Type B pancreatic cell (in vitro differentiated cells): ENCODE measurements at regions not wholly inside any gene's neighbourhood (a gene's known extent, or its start where the extent isn't known, plus 50 kb on each side); places are given as distances from the start of the nearest gene placed in this dataset.

Experiments
- DNase-seq: peaks from one replicate; pipeline ENCODE4 v3.0.0; 2021; ENCODE audit warnings: mixed read lengths; ENCODE audit not compliant: unreplicated experiment; ENCODE audit errors: extremely low spot score
- H3K27ac Mint-ChIP-seq: 2 replicates; pipeline ENCODE4 v1.8.0; 2021; ENCODE audit warnings: mild to moderate bottlenecking, mixed read lengths
- H3K27me3 Mint-ChIP-seq: 2 replicates; pipeline ENCODE4 v1.8.0; 2021; ENCODE audit warnings: mixed read lengths
- H3K36me3 Mint-ChIP-seq: 2 replicates; pipeline ENCODE4 v1.8.0; 2021; ENCODE audit warnings: mixed read lengths
- H3K4me1 Mint-ChIP-seq: one replicate; pipeline ENCODE4 v1.8.0; 2021; ENCODE audit warnings: mixed read lengths; ENCODE audit not compliant: unreplicated experiment
- H3K4me3 Mint-ChIP-seq: 2 replicates; pipeline ENCODE4 v1.8.0; 2021; ENCODE audit warnings: mild to moderate bottlenecking, mixed read lengths
- H3K9me3 Mint-ChIP-seq: 2 replicates; pipeline ENCODE4 v1.8.0; 2021; ENCODE audit warnings: mixed read lengths
- CTCF ChIP-seq: fragments of 200-600 bp; sonication (generic); conservative IDR thresholded peaks from 2 replicates; pipeline ENCODE4 v1.5.0; 2021; ENCODE audit warnings: antibody characterized with exemption, mild to moderate bottlenecking

GRCh38 chr9:89835666-89836065 is 230.9 kb downstream of the GADD45G start:
- TF ChIP-seq CTCF, result no peak
- Mint-ChIP-seq H3K36me3 (no peaks in the 10 kb centered on the region), H3K27ac (no peak overlapping the region), H3K4me1 (peaks cover 18% of the 10 kb centered on the region), H3K9me3 (no peaks in the 10 kb centered on the region), H3K27me3 (no peaks in the 10 kb centered on the region), H3K4me3 (no peak overlapping the region)
- no peak for DNase-seq

- no peak for DNase-seq
- Mint-ChIP-seq H3K4me1 (peaks cover 25% of the 10 kb centered on the region), H3K27ac (no peak overlapping the region), H3K27me3 (peaks cover 6% of the 10 kb centered on the region), H3K36me3 (no peaks in the 10 kb centered on the region), H3K4me3 (no peak overlapping the region), H3K9me3 (peaks cover 5% of the 10 kb centered on the region)
- no peak for TF ChIP-seq CTCF
These were observed 232.5 kb downstream of the GADD45G start for GRCh38 chr9:89837162-89837933.

- Mint-ChIP-seq H3K9me3 (peaks cover 5% of the 10 kb centered on the region), H3K4me3 (no peak overlapping the region), H3K36me3 (no peaks in the 10 kb centered on the region), H3K4me1 (peaks cover 25% of the 10 kb centered on the region), H3K27me3 (peaks cover 6% of the 10 kb centered on the region), H3K27ac (no peak overlapping the region)
- no peak for DNase-seq
- TF ChIP-seq CTCF, result no peak
These were observed 233.1 kb downstream of the GADD45G start for GRCh38 chr9:89837934-89838310.

- no peak for DNase-seq
- Mint-ChIP-seq H3K4me1 (peaks cover 28% of the 10 kb centered on the region), H3K27me3 (peaks cover 6% of the 10 kb centered on the region), H3K36me3 (no peaks in the 10 kb centered on the region), H3K27ac (no peak overlapping the region), H3K4me3 (no peak overlapping the region), H3K9me3 (peaks cover 5% of the 10 kb centered on the region)
- no peak for TF ChIP-seq CTCF
These were observed 233.8 kb downstream of the GADD45G start for GRCh38 chr9:89838621-89839020.

GRCh38 chr9:89839449-89839848 is 234.6 kb downstream of the GADD45G start:
- peak overlapping the region; percentile 56 for H3K27ac Mint-ChIP-seq
- no peak for DNase-seq
- H3K9me3 Mint-ChIP-seq, result peaks cover 5% of the 10 kb centered on the region
- H3K4me1 Mint-ChIP-seq, result peaks cover 32% of the 10 kb centered on the region
- peaks cover 6% of the 10 kb centered on the region for H3K27me3 Mint-ChIP-seq
- no peaks in the 10 kb centered on the region for H3K36me3 Mint-ChIP-seq
- no peak overlapping the region for H3K4me3 Mint-ChIP-seq
- no peak for TF ChIP-seq CTCF
